GM23338 (cell line): ENCODE measurements at regions not wholly inside any gene's neighbourhood (a gene's known extent, or its start where the extent isn't known, plus 50 kb on each side); places are given as distances from the start of the nearest gene placed in this dataset.

Experiments used
- ATAC-seq: fragments of 200-7000 bp; cut with Tn5 transposase; 3 replicates; pipeline ENCODE4 v1.9.1; 2020
- DNase-seq: peaks from one replicate; pipeline ENCODE4 v3.0.0-alpha.2; 2015; ENCODE audit warnings: low spot score
- H2AFZ ChIP-seq: fragments of 200-600 bp; sonication (generic); 2 replicates; pipeline ENCODE4 v1.8.0; 2016; ENCODE audit warnings: antibody characterized with exemption, mild to moderate bottlenecking, moderate library complexity
- H3F3A ChIP-seq: fragments of 200-600 bp; sonication (generic); replicated peaks from 2 replicates; pipeline ENCODE4 v1.8.0; 2017; ENCODE audit warnings: antibody characterized with exemption, mixed run types, low read depth
- H3K27ac ChIP-seq: fragments of 200-600 bp; sonication (generic); 2 replicates; pipeline ENCODE4 v1.6.1; 2016; ENCODE audit warnings: low read depth
- H3K27me3 ChIP-seq: fragments of 200-600 bp; sonication (generic); 2 replicates; pipeline ENCODE4 v1.8.0; 2016; ENCODE audit warnings: mild to moderate bottlenecking, mixed run types, moderate library complexity; ENCODE audit not compliant: insufficient read depth
- H3K36me3 ChIP-seq: fragments of 200-600 bp; sonication (generic); 2 replicates; pipeline ENCODE4 v1.8.0; 2016; ENCODE audit warnings: mild to moderate bottlenecking; ENCODE audit not compliant: insufficient read depth
- H3K4me1 ChIP-seq: fragments of 200-600 bp; sonication (generic); 2 replicates; pipeline ENCODE4 v1.8.0; 2016; ENCODE audit warnings: mild to moderate bottlenecking, moderate library complexity; ENCODE audit not compliant: insufficient read depth
- H3K4me2 ChIP-seq: fragments of 200-600 bp; sonication (generic); 2 replicates; pipeline ENCODE4 v1.7.1; 2017; ENCODE audit warnings: mixed run types
- H3K4me3 ChIP-seq: fragments of 200-600 bp; sonication (generic); 2 replicates; pipeline ENCODE4 v1.6.1; 2016; ENCODE audit warnings: mixed run types
- H3K79me2 ChIP-seq: fragments of 200-600 bp; sonication (generic); replicated peaks from 2 replicates; pipeline ENCODE4 v1.8.0; 2017; ENCODE audit warnings: mild to moderate bottlenecking; ENCODE audit not compliant: insufficient read depth
- H3K9me2 ChIP-seq: fragments of 200-600 bp; sonication (generic); 2 replicates; pipeline ENCODE4 v1.8.0; 2017; ENCODE audit not compliant: insufficient read depth
- H4K20me1 ChIP-seq: fragments of 200-600 bp; sonication (generic); replicated peaks from 2 replicates; pipeline ENCODE4 v1.8.0; 2017; ENCODE audit warnings: mild to moderate bottlenecking; ENCODE audit not compliant: insufficient read depth
- H3K27ac Mint-ChIP-seq: 2 replicates; pipeline ENCODE4 v1.8.0; 2020; ENCODE audit warnings: inconsistent platforms, mild to moderate bottlenecking, moderate library complexity, mixed read lengths
- H3K27me3 Mint-ChIP-seq: 3 replicates; pipeline ENCODE4 v1.8.0; 2022; ENCODE audit warnings: low read depth, mild to moderate bottlenecking, moderate library complexity, mixed read lengths, inconsistent platforms; ENCODE audit not compliant: insufficient read depth, poor library complexity
- H3K36me3 Mint-ChIP-seq: 3 replicates; pipeline ENCODE4 v1.8.0; 2021; ENCODE audit warnings: low read depth, mild to moderate bottlenecking, inconsistent platforms, moderate library complexity, mixed read lengths
- H3K4me1 Mint-ChIP-seq: 3 replicates; pipeline ENCODE4 v1.8.0; 2020; ENCODE audit warnings: mild to moderate bottlenecking, inconsistent platforms, mixed read lengths
- H3K4me3 Mint-ChIP-seq: 3 replicates; pipeline ENCODE4 v1.8.0; 2021; ENCODE audit warnings: moderate library complexity, mild to moderate bottlenecking, inconsistent platforms, mixed read lengths
- H3K9me3 Mint-ChIP-seq: 3 replicates; pipeline ENCODE4 v1.8.0; 2020; ENCODE audit warnings: moderate library complexity, mild to moderate bottlenecking, inconsistent platforms, mixed read lengths
- CREB1 ChIP-seq: fragments of 250-450 bp; sonication (Bioruptor Pico); IDR thresholded peaks from 2 replicates; pipeline ENCODE4 v1.5.0; 2020; ENCODE audit warnings: low read depth, mild to moderate bottlenecking, moderate library complexity
- EZH2 ChIP-seq: fragments of 200-600 bp; sonication (generic); IDR thresholded peaks from one replicate; pipeline ENCODE4 v1.8.0; 2017; ENCODE audit warnings: antibody characterized with exemption, mild to moderate bottlenecking, low read depth; ENCODE audit not compliant: unreplicated experiment
- EZH2phosphoT487 ChIP-seq: fragments of 200-600 bp; sonication (generic); IDR thresholded peaks from one replicate; pipeline ENCODE4 v1.8.1; 2018; ENCODE audit warnings: antibody characterized with exemption; ENCODE audit not compliant: unreplicated experiment
- JUNB ChIP-seq: IDR thresholded peaks from one replicate; pipeline ENCODE4 v1.6.1; 2016; ENCODE audit warnings: antibody characterized with exemption; ENCODE audit not compliant: unreplicated experiment
- NANOG ChIP-seq: IDR thresholded peaks from 2 replicates; pipeline ENCODE4 v1.6.1; 2016; ENCODE audit warnings: antibody characterized with exemption, borderline replicate concordance
- POLR2AphosphoS5 ChIP-seq: IDR thresholded peaks from 2 replicates; pipeline ENCODE4 v1.6.1; 2016; ENCODE audit warnings: antibody characterized with exemption, low read depth
- ZNF114 ChIP-seq: fragments of 250-450 bp; sonication (Bioruptor Pico); IDR thresholded peaks from 2 replicates; pipeline ENCODE4 v1.5.0; 2020; ENCODE audit warnings: mild to moderate bottlenecking, moderate library complexity
- ZNF331 ChIP-seq: fragments of 250-450 bp; sonication (Bioruptor Pico); IDR thresholded peaks from 2 replicates; pipeline ENCODE4 v1.5.0; 2020; ENCODE audit warnings: low read depth, mild to moderate bottlenecking, moderate library complexity
- ZNF462 ChIP-seq: fragments of 250-450 bp; sonication (Bioruptor Pico); IDR thresholded peaks from 2 replicates; pipeline ENCODE4 v1.5.0; 2020; ENCODE audit warnings: mild to moderate bottlenecking, moderate library complexity
- TF ChIP-seq, protein P1 (sequence below): IDR thresholded peaks from one replicate; pipeline ENCODE4 v1.6.1; 2018; ENCODE audit warnings: antibody characterized with exemption; ENCODE audit not compliant: unreplicated experiment

DNA sequence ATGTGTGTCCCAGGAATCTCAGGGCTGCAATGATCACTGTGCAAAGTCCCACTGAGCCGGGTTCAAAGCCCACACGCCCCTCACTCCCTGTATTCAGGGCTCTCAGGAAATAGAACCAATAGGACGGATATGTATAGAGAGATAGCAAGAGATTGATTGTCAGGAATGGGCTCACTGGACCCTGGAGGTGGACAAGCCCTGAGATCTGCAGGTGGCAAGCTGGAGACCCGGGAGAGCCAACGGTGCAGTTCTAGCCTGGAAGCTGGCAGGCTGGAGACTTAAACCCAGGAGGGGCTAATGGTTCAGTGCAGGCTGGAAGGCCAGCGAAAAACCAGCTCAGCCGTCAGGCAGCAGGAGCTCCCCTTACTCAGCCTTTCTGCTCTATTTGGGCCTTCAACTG is 52.8 kb upstream of the ADRA2C start:
- TF ChIP-seq ZNF114 (CRISPR knock-in tag) (no peak), EZH2phosphoT487 (no peak), POLR2AphosphoS5 (no peak), ZNF331 (no peak), CREB1 (CRISPR knock-in tag) (no peak), NANOG (no peak), JUNB (no peak), EZH2 (no peak), ZNF462 (no peak)
- TF ChIP-seq, protein P1, sequence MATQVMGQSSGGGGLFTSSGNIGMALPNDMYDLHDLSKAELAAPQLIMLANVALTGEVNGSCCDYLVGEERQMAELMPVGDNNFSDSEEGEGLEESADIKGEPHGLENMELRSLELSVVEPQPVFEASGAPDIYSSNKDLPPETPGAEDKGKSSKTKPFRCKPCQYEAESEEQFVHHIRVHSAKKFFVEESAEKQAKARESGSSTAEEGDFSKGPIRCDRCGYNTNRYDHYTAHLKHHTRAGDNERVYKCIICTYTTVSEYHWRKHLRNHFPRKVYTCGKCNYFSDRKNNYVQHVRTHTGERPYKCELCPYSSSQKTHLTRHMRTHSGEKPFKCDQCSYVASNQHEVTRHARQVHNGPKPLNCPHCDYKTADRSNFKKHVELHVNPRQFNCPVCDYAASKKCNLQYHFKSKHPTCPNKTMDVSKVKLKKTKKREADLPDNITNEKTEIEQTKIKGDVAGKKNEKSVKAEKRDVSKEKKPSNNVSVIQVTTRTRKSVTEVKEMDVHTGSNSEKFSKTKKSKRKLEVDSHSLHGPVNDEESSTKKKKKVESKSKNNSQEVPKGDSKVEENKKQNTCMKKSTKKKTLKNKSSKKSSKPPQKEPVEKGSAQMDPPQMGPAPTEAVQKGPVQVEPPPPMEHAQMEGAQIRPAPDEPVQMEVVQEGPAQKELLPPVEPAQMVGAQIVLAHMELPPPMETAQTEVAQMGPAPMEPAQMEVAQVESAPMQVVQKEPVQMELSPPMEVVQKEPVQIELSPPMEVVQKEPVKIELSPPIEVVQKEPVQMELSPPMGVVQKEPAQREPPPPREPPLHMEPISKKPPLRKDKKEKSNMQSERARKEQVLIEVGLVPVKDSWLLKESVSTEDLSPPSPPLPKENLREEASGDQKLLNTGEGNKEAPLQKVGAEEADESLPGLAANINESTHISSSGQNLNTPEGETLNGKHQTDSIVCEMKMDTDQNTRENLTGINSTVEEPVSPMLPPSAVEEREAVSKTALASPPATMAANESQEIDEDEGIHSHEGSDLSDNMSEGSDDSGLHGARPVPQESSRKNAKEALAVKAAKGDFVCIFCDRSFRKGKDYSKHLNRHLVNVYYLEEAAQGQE: no peak
- Mint-ChIP-seq H3K27ac (no peak overlapping the region), H3K4me3 (no peak overlapping the region), H3K36me3 (no peaks in the 10 kb centered on the region; the same call in 2 of the 3 replicates), H3K9me3 (no peaks in the 10 kb centered on the region; the same call in 1 of the 3 replicates), H3K4me1 (no peaks in the 10 kb centered on the region), H3K27me3 (peaks cover 14% of the 10 kb centered on the region)
- no peaks in the 10 kb centered on the region for H3K36me3 ChIP-seq
- H3K4me2 ChIP-seq: no peak overlapping the region
- H3F3A ChIP-seq: no peaks in the 10 kb centered on the region
- H3K79me2 ChIP-seq: no peaks in the 10 kb centered on the region
- no peaks in the 10 kb centered on the region for H3K9me2 ChIP-seq
- no peak overlapping the region for H3K4me3 ChIP-seq
- no peaks in the 10 kb centered on the region for H4K20me1 ChIP-seq
- DNase-seq (no peak), ATAC-seq (no peak)
- H3K27ac ChIP-seq: no peak overlapping the region
- H2AFZ ChIP-seq: no peak overlapping the region
- H3K4me1 ChIP-seq: no peaks in the 10 kb centered on the region
- no peaks in the 10 kb centered on the region for H3K27me3 ChIP-seq
